MM.1S (cell line): ENCODE measurements at regions not wholly inside any gene's neighbourhood (a gene's known extent, or its start where the extent isn't known, plus 50 kb on each side); places are given as distances from the start of the nearest gene placed in this dataset.

Source experiments
- DNase-seq: peaks from one replicate; pipeline ENCODE4 v3.0.0-alpha.2; 2015
- H2AFZ ChIP-seq: fragments of 300-600 bp; sonication (generic); 2 replicates; pipeline ENCODE4 v1.6.0; 2016; ENCODE audit warnings: antibody characterized with exemption, low read length
- H3F3A ChIP-seq: fragments of 300-600 bp; sonication (generic); 2 replicates; pipeline ENCODE4 v1.6.1; 2016; ENCODE audit warnings: mild to moderate bottlenecking, antibody characterized with exemption, low read length, moderate library complexity, mixed read lengths; ENCODE audit not compliant: insufficient read depth
- H3K27ac ChIP-seq: fragments of 300-600 bp; sonication (generic); 2 replicates; pipeline ENCODE4 v1.5.1; 2016; ENCODE audit warnings: mild to moderate bottlenecking, low read length
- H3K27me3 ChIP-seq: fragments of 300-600 bp; sonication (generic); replicated peaks from 2 replicates; pipeline ENCODE4 v1.6.0; 2016; ENCODE audit warnings: low read length; ENCODE audit not compliant: insufficient read depth
- H3K36me3 ChIP-seq: fragments of 300-600 bp; sonication (generic); replicated peaks from 2 replicates; pipeline ENCODE4 v1.6.1; 2016; ENCODE audit warnings: mild to moderate bottlenecking, low read length, mixed read lengths; ENCODE audit not compliant: insufficient read depth
- H3K4me1 ChIP-seq: fragments of 300-600 bp; sonication (generic); 2 replicates; pipeline ENCODE4 v1.6.1; 2016; ENCODE audit warnings: low read length, mixed read lengths
- H3K4me2 ChIP-seq: fragments of 300-600 bp; sonication (generic); 2 replicates; pipeline ENCODE4 v1.6.0; 2016; ENCODE audit warnings: low read depth, low read length
- H3K4me3 ChIP-seq: fragments of 300-600 bp; sonication (generic); 2 replicates; pipeline ENCODE4 v1.5.1; 2016; ENCODE audit warnings: low read length, mixed read lengths
- H3K79me2 ChIP-seq: fragments of 300-600 bp; sonication (generic); 2 replicates; pipeline ENCODE4 v1.6.1; 2016; ENCODE audit warnings: mixed run types, low read length, mixed read lengths
- H3K9ac ChIP-seq: fragments of 300-600 bp; sonication (generic); 2 replicates; pipeline ENCODE4 v1.6.1; 2016; ENCODE audit warnings: low read length, mixed read lengths
- H3K9me2 ChIP-seq: fragments of 300-600 bp; sonication (generic); replicated peaks from 2 replicates; pipeline ENCODE4 v1.6.1; 2016; ENCODE audit warnings: mild to moderate bottlenecking, low read length, mixed read lengths; ENCODE audit not compliant: insufficient read depth
- H3K9me3 ChIP-seq: fragments of 300-600 bp; sonication (generic); replicated peaks from 2 replicates; pipeline ENCODE4 v1.6.1; 2016; ENCODE audit warnings: mild to moderate bottlenecking, low read length, mixed read lengths; ENCODE audit not compliant: insufficient read depth
- H4K20me1 ChIP-seq: fragments of 300-600 bp; sonication (generic); 2 replicates; pipeline ENCODE4 v1.6.1; 2016; ENCODE audit warnings: mild to moderate bottlenecking, low read length, moderate library complexity, mixed read lengths; ENCODE audit not compliant: insufficient read depth
- EZH2 ChIP-seq: fragments of 300-600 bp; sonication (generic); optimal IDR thresholded peaks from 2 replicates; pipeline ENCODE3; 2017; ENCODE audit warnings: low read depth, mild to moderate bottlenecking, antibody characterized with exemption, low read length, mixed read lengths
- EZH2phosphoT487 ChIP-seq: fragments of 300-600 bp; sonication (generic); IDR thresholded peaks from 2 replicates; pipeline ENCODE4 v1.6.1; 2018; ENCODE audit warnings: antibody characterized with exemption, low read length
- TF ChIP-seq, protein P1 (sequence below): fragments of 300-600 bp; sonication (generic); IDR thresholded peaks from 2 replicates; pipeline ENCODE4 v1.5.1; 2016; ENCODE audit warnings: antibody characterized with exemption, low read length, mixed read lengths

DNA sequence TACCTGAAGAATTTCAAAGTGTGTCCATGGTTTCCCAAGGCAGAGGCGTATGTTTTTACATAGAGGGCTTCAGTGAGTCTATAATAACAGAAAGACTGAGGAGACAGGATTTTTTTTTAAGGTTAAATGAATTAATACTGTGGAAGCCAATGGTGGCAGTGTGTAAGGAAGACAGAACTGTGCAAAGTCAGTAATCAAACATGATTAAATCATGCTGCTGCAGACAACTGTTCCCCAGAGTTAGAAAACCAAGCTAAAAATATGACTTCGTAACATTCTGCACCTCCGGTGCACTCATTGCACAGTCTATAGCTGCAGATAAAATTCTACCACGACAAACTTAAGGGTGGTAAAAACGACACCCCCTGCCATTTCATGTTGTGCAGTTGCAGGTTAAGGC is 309.6 kb upstream of the TRIB2 start:
- Histone ChIP-seq H3K9me3 (no peaks in the 10 kb centered on the region), H4K20me1 (no peaks in the 10 kb centered on the region), H3K4me3 (no peak overlapping the region), H3K9me2 (no peaks in the 10 kb centered on the region), H3K4me2 (no peak overlapping the region), H3K36me3 (no peaks in the 10 kb centered on the region), H3K27me3 (no peaks in the 10 kb centered on the region), H3K4me1 (peaks cover under 1% of the 10 kb centered on the region), H3K79me2 (no peaks in the 10 kb centered on the region), H3F3A (peaks cover under 1% of the 10 kb centered on the region), H3K9ac (no peak overlapping the region), H3K27ac (no peak overlapping the region), H2AFZ (no peak overlapping the region)
- TF ChIP-seq EZH2 (no peak), EZH2phosphoT487 (no peak)
- TF ChIP-seq, protein P1, sequence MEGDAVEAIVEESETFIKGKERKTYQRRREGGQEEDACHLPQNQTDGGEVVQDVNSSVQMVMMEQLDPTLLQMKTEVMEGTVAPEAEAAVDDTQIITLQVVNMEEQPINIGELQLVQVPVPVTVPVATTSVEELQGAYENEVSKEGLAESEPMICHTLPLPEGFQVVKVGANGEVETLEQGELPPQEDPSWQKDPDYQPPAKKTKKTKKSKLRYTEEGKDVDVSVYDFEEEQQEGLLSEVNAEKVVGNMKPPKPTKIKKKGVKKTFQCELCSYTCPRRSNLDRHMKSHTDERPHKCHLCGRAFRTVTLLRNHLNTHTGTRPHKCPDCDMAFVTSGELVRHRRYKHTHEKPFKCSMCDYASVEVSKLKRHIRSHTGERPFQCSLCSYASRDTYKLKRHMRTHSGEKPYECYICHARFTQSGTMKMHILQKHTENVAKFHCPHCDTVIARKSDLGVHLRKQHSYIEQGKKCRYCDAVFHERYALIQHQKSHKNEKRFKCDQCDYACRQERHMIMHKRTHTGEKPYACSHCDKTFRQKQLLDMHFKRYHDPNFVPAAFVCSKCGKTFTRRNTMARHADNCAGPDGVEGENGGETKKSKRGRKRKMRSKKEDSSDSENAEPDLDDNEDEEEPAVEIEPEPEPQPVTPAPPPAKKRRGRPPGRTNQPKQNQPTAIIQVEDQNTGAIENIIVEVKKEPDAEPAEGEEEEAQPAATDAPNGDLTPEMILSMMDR, result no peak
- no peak for DNase-seq

DNA sequence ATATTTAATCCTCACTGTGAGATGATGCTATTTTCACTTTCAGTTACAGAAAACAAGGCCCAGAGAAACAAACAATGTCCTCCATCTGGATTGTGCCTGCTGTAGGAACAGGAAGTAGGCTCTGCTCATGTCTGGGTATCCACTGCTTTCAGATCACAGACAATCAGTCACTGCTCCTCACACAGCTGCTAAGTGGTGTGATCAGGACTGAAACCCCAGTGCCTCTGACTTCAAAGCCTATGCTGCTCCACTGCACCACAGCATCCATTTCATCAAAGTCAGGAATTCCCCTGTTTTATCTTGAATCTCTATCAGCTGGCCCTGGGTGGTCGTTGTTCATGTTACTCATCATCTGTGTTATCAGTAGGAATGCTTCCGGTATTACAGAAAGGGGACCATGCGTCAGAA is 303.8 kb upstream of the TRIB2 start:
- Histone ChIP-seq H3K4me1 (peaks cover 9% of the 10 kb centered on the region), H3K4me3 (no peak overlapping the region), H2AFZ (peak overlapping the region; percentile 7; the same call in 1 of the 2 replicates), H3K9ac (no peak overlapping the region), H3K4me2 (peak overlapping the region; percentile 41), H3K27me3 (no peaks in the 10 kb centered on the region), H3K27ac (peak overlapping the region; percentile 55; the same call in 1 of the 2 replicates), H3K9me3 (no peaks in the 10 kb centered on the region), H3F3A (peaks cover 14% of the 10 kb centered on the region), H3K9me2 (no peaks in the 10 kb centered on the region), H3K79me2 (no peaks in the 10 kb centered on the region), H3K36me3 (no peaks in the 10 kb centered on the region), H4K20me1 (no peaks in the 10 kb centered on the region)
- TF ChIP-seq EZH2phosphoT487 (no peak), EZH2 (no peak)
- TF ChIP-seq, protein P1, result no peak
- peak; percentile 92 for DNase-seq

DNA sequence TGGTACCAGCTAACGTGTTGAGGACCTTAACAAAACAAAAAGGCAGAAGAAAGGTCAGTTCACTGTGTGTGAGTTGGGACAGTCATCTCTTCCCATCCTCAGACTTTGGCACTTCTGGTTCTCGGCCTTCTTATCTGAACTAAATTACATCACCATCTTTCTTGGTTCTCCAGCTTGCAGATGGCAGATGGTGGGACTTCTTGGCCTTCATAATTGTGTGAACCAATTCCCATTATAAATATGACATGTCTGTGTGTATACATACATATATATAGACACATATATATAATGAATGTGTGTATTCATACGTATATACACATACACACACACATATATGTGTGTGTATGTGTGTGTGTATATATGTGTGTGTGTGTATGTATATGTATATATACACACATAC is 301.2 kb upstream of the TRIB2 start:
- no peaks in the 10 kb centered on the region for H3K9me3 ChIP-seq
- H3K4me2 ChIP-seq, result no peak overlapping the region
- H3K4me3 ChIP-seq, result no peak overlapping the region
- H2AFZ ChIP-seq, result no peak overlapping the region
- peaks cover 14% of the 10 kb centered on the region for H3F3A ChIP-seq
- TF ChIP-seq, protein P1, result no peak
- no peak for TF ChIP-seq EZH2phosphoT487
- no peak for TF ChIP-seq EZH2
- no peaks in the 10 kb centered on the region for H3K27me3 ChIP-seq
- H3K9ac ChIP-seq, result no peak overlapping the region
- H3K27ac ChIP-seq, result no peak overlapping the region
- no peaks in the 10 kb centered on the region for H4K20me1 ChIP-seq
- peaks cover 9% of the 10 kb centered on the region for H3K4me1 ChIP-seq
- DNase-seq, result no peak
- H3K36me3 ChIP-seq, result no peaks in the 10 kb centered on the region
- no peaks in the 10 kb centered on the region for H3K9me2 ChIP-seq
- H3K79me2 ChIP-seq, result no peaks in the 10 kb centered on the region
